ENCODE measurements at regions not wholly inside any gene's neighbourhood (a gene's known extent, or its start where the extent isn't known, plus 50 kb on each side); places are given as distances from the start of the nearest gene placed in this dataset.

GRCh38 chr2:237025090-237025865 is 60.4 kb upstream of the COPS8 start:
- no peak for TF ChIP-seq YY1 (IDR thresholded peaks at IDR 0.05; ENCODE audit: insufficient read depth, insufficient read length)
- no peak for TF ChIP-seq SUZ12 (IDR thresholded peaks at IDR 0.05; ENCODE audit: extremely low read depth, insufficient read depth, insufficient read length)

All from NT2/D1 (cell line).